ENCODE measurements at regions not wholly inside any gene's neighbourhood (a gene's known extent, or its start where the extent isn't known, plus 50 kb on each side); places are given as distances from the start of the nearest gene placed in this dataset.
"Not testable (repeated sequence)": the region's sequence is repeated elsewhere in the genome, so short reads cannot be mapped to it uniquely, and the experiment has no call there.

DNA sequence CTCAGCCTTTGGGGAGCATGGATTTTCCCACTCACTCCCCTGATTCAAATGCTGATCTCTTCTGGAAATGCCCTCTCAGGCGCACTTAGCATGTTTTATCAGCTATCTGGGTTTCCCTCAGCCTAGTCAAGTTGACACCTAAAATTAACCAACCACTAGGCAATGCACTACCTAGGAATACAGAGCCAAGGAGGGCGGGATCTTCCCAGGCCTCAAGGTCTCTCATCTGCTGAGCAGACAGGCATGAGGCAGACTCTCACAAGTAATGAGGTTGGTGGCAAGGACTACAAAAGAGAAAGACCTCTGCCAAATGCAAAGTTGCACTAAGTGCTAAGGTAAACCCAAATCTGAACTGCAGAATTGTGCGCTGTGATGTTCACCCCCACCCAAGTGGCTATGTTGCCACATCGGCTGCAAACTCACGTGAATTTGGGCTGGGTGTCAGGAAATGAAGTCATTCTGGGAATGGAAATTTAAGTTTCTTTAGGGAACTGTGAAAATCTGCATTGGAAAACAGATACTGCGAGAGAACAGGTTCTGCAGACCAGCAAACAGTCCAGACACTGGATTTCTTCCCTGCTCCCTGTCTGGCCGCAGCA lies 332.9 kb downstream of the CACNA1B start:
- H3K36me3 ChIP-seq (ENCODE audit: control insufficient read depth in 2 of 3, insufficient read depth in 3 of 3, low read length in 3 of 3); H3K27ac ChIP-seq (ENCODE audit: low read depth in 2 of 2, low read length in 2 of 2); H3K4me1 ChIP-seq (ENCODE audit: control insufficient read depth in 2 of 3, insufficient read depth in 2 of 3, low read depth in 1 of 3, low read length in 3 of 3); H3K27me3 ChIP-seq (ENCODE audit: control insufficient read depth, insufficient read depth, low read length); H3K4me3 ChIP-seq (ENCODE audit: low read length in 3 of 3); H3K9me3 ChIP-seq (ENCODE audit: control insufficient read depth in 2 of 3, insufficient read depth in 1 of 3, low read length in 3 of 3); intact Hi-C loops (cut with DNase I); H3K9ac ChIP-seq (ENCODE audit: low read length in 3 of 3); FAIRE-seq: not testable (repeated sequence)
- peak in 1 of 5 donors; percentile 2 for DNase-seq

DNA sequence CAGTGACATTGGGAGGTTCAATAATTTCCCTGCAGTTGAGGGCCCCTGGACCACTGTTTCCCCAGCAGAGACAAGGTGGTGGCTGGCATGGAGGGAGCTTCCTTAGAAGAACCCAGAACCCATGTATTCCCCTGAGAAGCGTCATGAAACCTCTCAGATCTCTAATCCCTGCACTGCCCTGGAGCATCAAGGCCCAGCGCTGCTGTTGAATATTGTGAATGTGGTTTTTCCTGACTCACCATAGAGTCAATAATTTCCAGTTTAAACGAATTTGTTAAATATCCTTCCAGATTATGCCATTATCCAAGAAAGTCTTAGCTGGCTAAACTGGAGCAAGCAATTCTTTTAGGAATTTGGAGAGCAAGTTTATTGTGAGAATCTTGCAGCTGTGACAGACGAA lies 333.5 kb downstream of the CACNA1B start:
- H3K36me3 ChIP-seq (ENCODE audit: control insufficient read depth in 2 of 3, insufficient read depth in 3 of 3, low read length in 3 of 3); FAIRE-seq; H3K9ac ChIP-seq (ENCODE audit: low read length in 3 of 3); H3K4me3 ChIP-seq (ENCODE audit: low read length in 3 of 3); intact Hi-C loops (cut with DNase I); H3K27me3 ChIP-seq (ENCODE audit: control insufficient read depth, insufficient read depth, low read length); H3K9me3 ChIP-seq (ENCODE audit: control insufficient read depth in 2 of 3, insufficient read depth in 1 of 3, low read length in 3 of 3); DNase-seq; H3K4me1 ChIP-seq (ENCODE audit: control insufficient read depth in 2 of 3, insufficient read depth in 2 of 3, low read depth in 1 of 3, low read length in 3 of 3); H3K27ac ChIP-seq (ENCODE audit: low read depth in 2 of 2, low read length in 2 of 2): not testable (repeated sequence)

DNA sequence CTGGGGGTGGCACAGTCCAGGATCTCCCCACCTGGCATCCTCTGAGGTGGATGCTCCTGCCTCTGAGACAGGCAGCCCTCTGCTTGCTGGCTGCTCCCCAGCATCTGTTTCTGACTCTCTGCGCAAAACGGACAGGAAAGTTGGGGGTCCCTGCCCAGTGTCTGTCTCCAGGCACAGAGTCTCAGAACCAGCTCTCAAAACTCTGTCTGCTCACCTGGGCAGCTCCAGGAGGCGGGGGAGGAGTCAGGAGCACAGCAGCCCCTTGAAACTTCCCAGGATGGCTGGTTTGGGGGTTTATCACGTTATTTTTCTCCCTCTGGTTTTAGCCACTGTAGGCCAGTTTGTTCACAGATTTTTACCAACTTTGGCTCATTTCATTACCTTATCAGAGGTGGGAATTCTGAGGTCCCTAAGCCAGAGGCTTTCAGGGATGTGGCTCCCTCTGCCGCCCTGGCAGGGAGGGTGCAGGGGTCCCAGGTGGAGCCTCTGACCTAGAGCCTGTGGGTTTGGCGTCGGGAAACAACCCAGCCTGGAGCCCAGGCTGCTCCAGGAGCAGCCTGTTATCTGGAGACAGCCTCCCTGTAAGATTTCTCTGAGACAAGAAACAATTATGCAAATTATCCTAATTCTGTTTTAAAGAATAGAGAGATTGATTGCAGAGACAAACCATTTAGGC lies 334.1 kb downstream of the CACNA1B start:
- DNase-seq, result peak in 4 of 5 donors; percentile 9 to 27 (median 18)
- H3K9me3 ChIP-seq (ENCODE audit: control insufficient read depth in 2 of 3, insufficient read depth in 1 of 3, low read length in 3 of 3); H3K27ac ChIP-seq (ENCODE audit: low read depth in 2 of 2, low read length in 2 of 2); H3K4me3 ChIP-seq (ENCODE audit: low read length in 3 of 3); H3K36me3 ChIP-seq (ENCODE audit: control insufficient read depth in 2 of 3, insufficient read depth in 3 of 3, low read length in 3 of 3); H3K4me1 ChIP-seq (ENCODE audit: control insufficient read depth in 2 of 3, insufficient read depth in 2 of 3, low read depth in 1 of 3, low read length in 3 of 3); intact Hi-C loops (cut with DNase I); FAIRE-seq; H3K27me3 ChIP-seq (ENCODE audit: control insufficient read depth, insufficient read depth, low read length); H3K9ac ChIP-seq (ENCODE audit: low read length in 3 of 3): not testable (repeated sequence)

DNA sequence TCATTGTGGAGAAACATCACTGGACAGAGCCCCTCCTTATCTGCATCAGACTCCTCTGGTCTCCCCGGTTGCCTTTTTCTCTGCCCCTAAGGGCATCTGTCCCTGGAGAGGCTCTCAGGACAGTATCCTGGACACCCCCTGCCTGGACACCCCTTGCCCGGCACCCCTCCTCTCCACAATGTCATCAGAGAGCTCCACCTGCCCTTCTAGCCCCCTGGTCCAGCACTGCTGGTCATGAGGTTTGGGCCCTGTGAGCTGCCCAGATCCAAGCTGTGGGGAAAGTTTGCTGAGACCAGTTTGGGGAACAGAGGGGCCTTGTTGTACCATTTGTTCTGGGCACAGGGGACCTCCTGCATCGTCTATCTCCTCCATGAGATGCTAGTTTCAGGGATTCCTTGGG lies 335.2 kb downstream of the CACNA1B start:
- H3K4me1 ChIP-seq (ENCODE audit: control insufficient read depth in 2 of 3, insufficient read depth in 2 of 3, low read depth in 1 of 3, low read length in 3 of 3); H3K36me3 ChIP-seq (ENCODE audit: control insufficient read depth in 2 of 3, insufficient read depth in 3 of 3, low read length in 3 of 3); intact Hi-C loops (cut with DNase I); H3K9me3 ChIP-seq (ENCODE audit: control insufficient read depth in 2 of 3, insufficient read depth in 1 of 3, low read length in 3 of 3); H3K4me3 ChIP-seq (ENCODE audit: low read length in 3 of 3); H3K27me3 ChIP-seq (ENCODE audit: control insufficient read depth, insufficient read depth, low read length); H3K27ac ChIP-seq (ENCODE audit: low read depth in 2 of 2, low read length in 2 of 2); H3K9ac ChIP-seq (ENCODE audit: low read length in 3 of 3); FAIRE-seq: not testable (repeated sequence)
- DNase-seq, result peak in 1 of 5 donors; percentile 8

DNA sequence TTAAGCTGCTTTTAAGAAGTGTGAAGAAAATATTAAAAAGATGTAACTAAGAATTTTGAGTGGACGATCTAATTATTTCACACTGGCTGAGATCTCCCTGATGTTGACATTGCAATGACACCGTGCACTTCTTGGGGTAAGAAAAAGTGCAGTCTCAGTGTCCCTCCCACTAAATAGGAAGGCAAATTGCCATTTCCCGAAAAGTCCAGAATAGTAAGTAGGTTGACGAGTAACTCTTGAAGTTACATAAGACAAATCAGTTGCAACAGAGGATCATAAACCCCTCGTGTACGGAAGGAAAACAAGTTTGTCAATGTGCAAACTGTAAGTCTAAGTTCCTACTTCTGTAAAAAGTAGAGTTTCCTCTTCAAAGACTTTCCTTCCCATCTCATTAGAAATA lies 336.2 kb downstream of the CACNA1B start:
- H3K9me3 ChIP-seq (ENCODE audit: control insufficient read depth in 2 of 3, insufficient read depth in 1 of 3, low read length in 3 of 3); FAIRE-seq; intact Hi-C loops (cut with DNase I); H3K4me3 ChIP-seq (ENCODE audit: low read length in 3 of 3); DNase-seq; H3K27me3 ChIP-seq (ENCODE audit: control insufficient read depth, insufficient read depth, low read length); H3K9ac ChIP-seq (ENCODE audit: low read length in 3 of 3); H3K27ac ChIP-seq (ENCODE audit: low read depth in 2 of 2, low read length in 2 of 2); H3K4me1 ChIP-seq (ENCODE audit: control insufficient read depth in 2 of 3, insufficient read depth in 2 of 3, low read depth in 1 of 3, low read length in 3 of 3); H3K36me3 ChIP-seq (ENCODE audit: control insufficient read depth in 2 of 3, insufficient read depth in 3 of 3, low read length in 3 of 3): not testable (repeated sequence)

DNA sequence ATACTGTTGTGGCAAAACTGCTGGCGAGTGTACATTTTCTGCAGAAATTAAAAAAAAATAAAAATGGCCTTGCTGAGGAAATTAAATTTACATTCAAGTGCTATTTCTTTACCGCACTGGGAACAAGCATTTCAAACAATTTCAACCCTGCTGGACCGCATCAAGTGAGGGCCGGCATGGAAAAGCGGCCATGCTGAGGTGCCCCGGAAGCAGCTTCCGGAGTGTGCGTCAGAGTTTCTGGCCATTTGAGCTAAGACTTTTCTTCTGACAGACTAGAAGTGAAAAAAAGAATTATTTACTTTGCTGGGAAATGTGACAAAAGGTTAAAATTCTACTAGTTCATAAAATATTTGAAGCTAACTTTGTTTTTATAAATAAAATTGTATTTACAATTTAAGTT lies 337.0 kb downstream of the CACNA1B start:
- FAIRE-seq; H3K36me3 ChIP-seq (ENCODE audit: control insufficient read depth in 2 of 3, insufficient read depth in 3 of 3, low read length in 3 of 3); H3K9me3 ChIP-seq (ENCODE audit: control insufficient read depth in 2 of 3, insufficient read depth in 1 of 3, low read length in 3 of 3); H3K4me1 ChIP-seq (ENCODE audit: control insufficient read depth in 2 of 3, insufficient read depth in 2 of 3, low read depth in 1 of 3, low read length in 3 of 3); H3K4me3 ChIP-seq (ENCODE audit: low read length in 3 of 3); H3K27me3 ChIP-seq (ENCODE audit: control insufficient read depth, insufficient read depth, low read length); intact Hi-C loops (cut with DNase I); H3K9ac ChIP-seq (ENCODE audit: low read length in 3 of 3); H3K27ac ChIP-seq (ENCODE audit: low read depth in 2 of 2, low read length in 2 of 2): not testable (repeated sequence)
- DNase-seq, result peak in 1 of 5 donors; percentile 12

DNA sequence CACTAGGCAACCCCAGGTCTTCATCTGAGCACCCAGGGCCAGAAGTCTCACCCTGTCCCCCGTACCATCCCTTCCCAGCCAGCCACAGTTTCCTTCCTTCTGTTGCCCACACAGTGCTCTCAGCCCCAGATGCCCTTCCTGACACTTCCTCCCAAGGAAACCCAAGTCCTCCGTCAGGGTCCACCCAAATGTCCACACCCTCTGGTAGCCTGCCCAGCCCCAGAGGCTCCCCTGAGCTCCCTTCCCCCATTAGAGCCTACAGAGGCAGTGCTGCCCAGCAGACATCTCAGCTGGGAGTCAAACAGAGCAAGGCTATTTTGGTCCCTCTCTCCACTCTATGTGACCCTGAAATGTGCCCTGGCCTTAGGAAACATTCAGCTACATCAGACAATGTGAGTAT lies 338.0 kb downstream of the CACNA1B start:
- H3K4me1 ChIP-seq (ENCODE audit: control insufficient read depth in 2 of 3, insufficient read depth in 2 of 3, low read depth in 1 of 3, low read length in 3 of 3); H3K4me3 ChIP-seq (ENCODE audit: low read length in 3 of 3); H3K9me3 ChIP-seq (ENCODE audit: control insufficient read depth in 2 of 3, insufficient read depth in 1 of 3, low read length in 3 of 3); intact Hi-C loops (cut with DNase I); FAIRE-seq; H3K27me3 ChIP-seq (ENCODE audit: control insufficient read depth, insufficient read depth, low read length); DNase-seq; H3K36me3 ChIP-seq (ENCODE audit: control insufficient read depth in 2 of 3, insufficient read depth in 3 of 3, low read length in 3 of 3); H3K27ac ChIP-seq (ENCODE audit: low read depth in 2 of 2, low read length in 2 of 2); H3K9ac ChIP-seq (ENCODE audit: low read length in 3 of 3): not testable (repeated sequence)

DNA sequence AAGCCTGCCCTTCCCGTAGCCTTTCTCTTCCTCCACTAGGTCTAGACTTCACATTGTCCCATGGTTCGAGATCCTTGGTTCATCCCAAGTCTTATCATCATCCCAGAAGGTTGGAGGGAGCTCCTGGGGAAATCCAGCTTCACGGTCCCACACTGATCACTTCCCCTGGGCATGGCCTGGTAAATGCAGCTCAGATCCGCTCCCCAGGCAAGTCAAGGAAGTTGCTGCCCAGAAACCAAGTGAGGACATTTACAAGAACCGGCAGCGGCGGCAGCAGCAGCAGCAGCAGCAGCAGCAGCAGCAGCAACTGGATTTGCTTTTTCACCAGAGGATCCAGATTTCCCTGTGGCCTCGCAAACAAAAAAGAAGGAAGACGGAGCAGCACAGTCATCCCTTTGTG lies 339.2 kb downstream of the CACNA1B start:
- not testable (repeated sequence) for H3K27ac ChIP-seq (ENCODE audit: low read depth in 2 of 2, low read length in 2 of 2)

More for the DNA sequence above, 339.2 kb downstream of the CACNA1B start:
- H3K4me1 ChIP-seq (ENCODE audit: control insufficient read depth in 2 of 3, insufficient read depth in 2 of 3, low read depth in 1 of 3, low read length in 3 of 3); intact Hi-C loops (cut with DNase I); H3K9me3 ChIP-seq (ENCODE audit: control insufficient read depth in 2 of 3, insufficient read depth in 1 of 3, low read length in 3 of 3); H3K27me3 ChIP-seq (ENCODE audit: control insufficient read depth, insufficient read depth, low read length); FAIRE-seq; H3K4me3 ChIP-seq (ENCODE audit: low read length in 3 of 3); H3K9ac ChIP-seq (ENCODE audit: low read length in 3 of 3); H3K36me3 ChIP-seq (ENCODE audit: control insufficient read depth in 2 of 3, insufficient read depth in 3 of 3, low read length in 3 of 3): not testable (repeated sequence)
- peak in 1 of 5 donors; percentile 4 for DNase-seq
